Fibroblast of lung (primary cell): ENCODE measurements at regions not wholly inside any gene's neighbourhood (a gene's known extent, or its start where the extent isn't known, plus 50 kb on each side); places are given as distances from the start of the nearest gene placed in this dataset.

Source experiments
- DNase-seq, 2 donors: peaks; one replicate each; pipeline versions ENCODE4 v3.0.0 to v3.0.0-alpha.2; 2010; ENCODE audit warnings: low read depth in 2 of 2
- H2AFZ ChIP-seq: 2 replicates; pipeline ENCODE4 v1.5.1; 2012; ENCODE audit warnings: low read length, control low read depth, inconsistent platforms
- H3K27ac ChIP-seq: 2 replicates; pipeline ENCODE4 v1.5.1; 2011; ENCODE audit warnings: low read length, control low read depth; ENCODE audit not compliant: insufficient read depth
- H3K27me3 ChIP-seq: 2 replicates; pipeline ENCODE4 v1.5.1; 2011; ENCODE audit warnings: mild to moderate bottlenecking, low read length; ENCODE audit not compliant: control insufficient read depth, insufficient read depth
- H3K36me3 ChIP-seq: 2 replicates; pipeline ENCODE4 v1.5.1; 2011; ENCODE audit warnings: low read length; ENCODE audit not compliant: control insufficient read depth, insufficient read depth
- H3K4me1 ChIP-seq: 2 replicates; pipeline ENCODE4 v1.5.1; 2011; ENCODE audit warnings: low read length; ENCODE audit not compliant: control insufficient read depth, insufficient read depth; ENCODE audit errors: extremely low read depth
- H3K4me2 ChIP-seq: 2 replicates; pipeline ENCODE4 v1.5.1; 2011; ENCODE audit warnings: low read length, control low read depth; ENCODE audit not compliant: insufficient read depth; ENCODE audit errors: extremely low read depth
- H3K4me3 ChIP-seq, 4 experiments: fragments of 200-600 bp in 1 of 4; sonication (generic) in 1 of 4; replicated peaks in 1 of 4; 2 replicates each; pipeline ENCODE4 v1.5.1; 2011 to 2016; ENCODE audit warnings: low read length in 4 of 4, low read depth in 3 of 4, mild to moderate bottlenecking in 3 of 4, control low read depth in 2 of 4, inconsistent platforms in 1 of 4, mixed read lengths in 1 of 4; ENCODE audit not compliant: insufficient read depth in 1 of 4; ENCODE audit errors: control extremely low read depth in 1 of 4
- H3K79me2 ChIP-seq: 2 replicates; pipeline ENCODE4 v1.5.1; 2012; ENCODE audit warnings: mild to moderate bottlenecking, low read length, inconsistent platforms; ENCODE audit not compliant: control insufficient read depth, insufficient read depth
- H3K9ac ChIP-seq: 2 replicates; pipeline ENCODE4 v1.5.1; 2011; ENCODE audit warnings: mild to moderate bottlenecking, low read length, control low read depth; ENCODE audit not compliant: insufficient read depth
- H3K9me3 ChIP-seq: 2 replicates; pipeline ENCODE4 v1.5.1; 2012; ENCODE audit warnings: low read depth, low read length; ENCODE audit not compliant: control insufficient read depth, insufficient read depth
- H4K20me1 ChIP-seq: 2 replicates; pipeline ENCODE4 v1.5.1; 2011; ENCODE audit warnings: low read length; ENCODE audit not compliant: control insufficient read depth, insufficient read depth; ENCODE audit errors: extremely low read depth
- CTCF ChIP-seq, 2 donors: IDR thresholded peaks in 1 of 2; conservative IDR thresholded peaks in 1 of 2; 1 replicate in 1 of 2; 2 replicates in 1 of 2; pipeline ENCODE4 v1.5.1; 2011 to 2012; ENCODE audit warnings: low read length in 2 of 2, control low read depth in 1 of 2, inconsistent platforms in 1 of 2, low read depth in 1 of 2, mild to moderate bottlenecking in 1 of 2
- EZH2 ChIP-seq: IDR thresholded peaks from 2 replicates; pipeline ENCODE4 v1.5.1; 2012; ENCODE audit warnings: low read length, control low read depth, mild to moderate bottlenecking; ENCODE audit errors: missing control alignments

GRCh38 chr3:156050918-156051317 is 69.5 kb upstream of the KCNAB1 start:
- no peak overlapping the region for H3K4me2 ChIP-seq
- no peaks in the 10 kb centered on the region for H3K9me3 ChIP-seq
- no peaks in the 10 kb centered on the region for H3K4me1 ChIP-seq
- no peaks in the 10 kb centered on the region for H4K20me1 ChIP-seq
- no peaks in the 10 kb centered on the region for H3K79me2 ChIP-seq
- no peak overlapping the region for H3K27ac ChIP-seq
- no peak for TF ChIP-seq CTCF (conservative IDR thresholded peaks at IDR 0.05 in 1 of 2, IDR thresholded peaks at IDR 0.05 in 1 of 2; ENCODE audit: low read depth in 1 of 2, low read length in 2 of 2)
- no peak for TF ChIP-seq EZH2
- DNase-seq = peak in 1 of 2 donors; percentile 7
- no peaks in the 10 kb centered on the region for H3K27me3 ChIP-seq
- no peak overlapping the region for H2AFZ ChIP-seq
- no peaks in the 10 kb centered on the region for H3K36me3 ChIP-seq
- no peak overlapping the region for H3K4me3 ChIP-seq
- no peak overlapping the region for H3K9ac ChIP-seq

GRCh38 chr3:156051651-156052050 is 68.7 kb upstream of the KCNAB1 start:
- Histone ChIP-seq H3K9ac (no peak overlapping the region), H2AFZ (no peak overlapping the region), H3K4me3 (no peak overlapping the region), H3K4me1 (no peaks in the 10 kb centered on the region), H3K36me3 (no peaks in the 10 kb centered on the region), H3K4me2 (no peak overlapping the region), H3K27ac (no peak overlapping the region), H4K20me1 (no peaks in the 10 kb centered on the region), H3K9me3 (no peaks in the 10 kb centered on the region), H3K27me3 (no peaks in the 10 kb centered on the region), H3K79me2 (no peaks in the 10 kb centered on the region)
- TF ChIP-seq EZH2 = no peak
- TF ChIP-seq CTCF (conservative IDR thresholded peaks at IDR 0.05 in 1 of 2, IDR thresholded peaks at IDR 0.05 in 1 of 2; ENCODE audit: low read depth in 1 of 2, low read length in 2 of 2) = no peak
- DNase-seq = no peak

- no peak for TF ChIP-seq CTCF (conservative IDR thresholded peaks at IDR 0.05 in 1 of 2, IDR thresholded peaks at IDR 0.05 in 1 of 2; ENCODE audit: low read depth in 1 of 2, low read length in 2 of 2)
- no peak for TF ChIP-seq EZH2
- H3K4me2 ChIP-seq = no peak overlapping the region
- no peaks in the 10 kb centered on the region for H3K79me2 ChIP-seq
- H3K36me3 ChIP-seq = no peaks in the 10 kb centered on the region
- DNase-seq = no peak
- H3K27me3 ChIP-seq = no peaks in the 10 kb centered on the region
- H3K4me1 ChIP-seq = no peaks in the 10 kb centered on the region
- H4K20me1 ChIP-seq = no peaks in the 10 kb centered on the region
- H3K9me3 ChIP-seq = no peaks in the 10 kb centered on the region
- H3K9ac ChIP-seq = no peak overlapping the region
- H3K4me3 ChIP-seq = no peak overlapping the region
- no peak overlapping the region for H2AFZ ChIP-seq
- H3K27ac ChIP-seq = no peak overlapping the region
Measured at GRCh38 chr3:156052115-156052514, 68.3 kb upstream of the KCNAB1 start.
